NCI-H2029 (cell line): ENCODE measurements at regions not wholly inside any gene's neighbourhood (a gene's known extent, or its start where the extent isn't known, plus 50 kb on each side); places are given as distances from the start of the nearest gene placed in this dataset.
A peak's percentile ranks its signal among the peaks of the same experiment; 100 is the strongest.

ENCODE experiments used
- DNase-seq: peaks from one replicate; lab custom pipeline; 2025; lab: John Stamatoyannopoulos, UW

GRCh38 chr7:115273139-115273772 is 351.4 kb downstream of the MDFIC start:
- DNase-seq: no peak

GRCh38 chr7:115271332-115272235 is 349.7 kb downstream of the MDFIC start:
- DNase-seq: no peak

- no peak for DNase-seq
Measured at GRCh38 chr7:115269486-115269885, 347.6 kb downstream of the MDFIC start.

GRCh38 chr7:115267503-115267902 is 345.6 kb downstream of the MDFIC start:
- DNase-seq: no peak

GRCh38 chr7:115260381-115260780 is 338.5 kb downstream of the MDFIC start:
- DNase-seq: no peak

GRCh38 chr7:115252461-115252860 is 330.6 kb downstream of the MDFIC start:
- no peak for DNase-seq

GRCh38 chr7:115249080-115249479 is 327.2 kb downstream of the MDFIC start:
- DNase-seq: no peak

GRCh38 chr7:115241151-115241550 is 319.3 kb downstream of the MDFIC start:
- DNase-seq: no peak

GRCh38 chr7:115240242-115240641 is 318.3 kb downstream of the MDFIC start:
- DNase-seq: no peak

- no peak for DNase-seq
Measured at GRCh38 chr7:115235075-115235474, 313.2 kb downstream of the MDFIC start.

- no peak for DNase-seq
Measured at GRCh38 chr7:115233809-115234208, 311.9 kb downstream of the MDFIC start.

GRCh38 chr7:115232041-115232440 is 310.1 kb downstream of the MDFIC start:
- no peak for DNase-seq

GRCh38 chr7:115230882-115231571 is 309.1 kb downstream of the MDFIC start:
- DNase-seq: peak; percentile 6

- DNase-seq: no peak
Measured at GRCh38 chr7:115229401-115230105, 307.7 kb downstream of the MDFIC start.

- DNase-seq: no peak
Measured at GRCh38 chr7:115227473-115228235, 305.8 kb downstream of the MDFIC start.

- DNase-seq: no peak
Measured at GRCh38 chr7:115226410-115226809, 304.5 kb downstream of the MDFIC start.

- DNase-seq: no peak
Measured at GRCh38 chr7:115224922-115225321, 303.0 kb downstream of the MDFIC start.

- DNase-seq: no peak
Measured at GRCh38 chr7:115223959-115224358, 302.1 kb downstream of the MDFIC start.

- no peak for DNase-seq
Measured at GRCh38 chr7:115221456-115221855, 299.6 kb downstream of the MDFIC start.

- DNase-seq: no peak
Measured at GRCh38 chr7:115218076-115218475, 296.2 kb downstream of the MDFIC start.

- DNase-seq: no peak
Measured at GRCh38 chr7:115217373-115217772, 295.5 kb downstream of the MDFIC start.
